ENCODE measurements at regions not wholly inside any gene's neighbourhood (a gene's known extent, or its start where the extent isn't known, plus 50 kb on each side); places are given as distances from the start of the nearest gene placed in this dataset.

- TF ChIP-seq CTCF (IDR thresholded peaks at IDR 0.05) (no peak), POLR2A (IDR thresholded peaks at IDR 0.05) (no peak)
- no peak overlapping the region for H3K4me3 ChIP-seq (ENCODE audit: low read depth, poor library complexity, severe bottlenecking)
- WGBS, 2 donors, result 22 to 27% methylated on average over 2 of the region's 2 CpGs
- no peak for DNase-seq (ENCODE audit: low spot score in 2 of 2)
- intact Hi-C loops (cut with DNase I; ENCODE audit: low total_unique reads), result no loop called here
Observed at GRCh38 chrX:118215346-118215745, 98.7 kb upstream of the KLHL13 start.

- 7 to 19% methylated on average over 3 of the region's 3 CpGs for WGBS, 2 donors
- intact Hi-C loops (cut with DNase I; ENCODE audit: low total_unique reads), result no loop called here
- TF ChIP-seq CTCF (IDR thresholded peaks at IDR 0.05) (no peak), POLR2A (IDR thresholded peaks at IDR 0.05) (no peak)
- no peak for DNase-seq (ENCODE audit: low spot score in 2 of 2)
- no peak overlapping the region for H3K4me3 ChIP-seq (ENCODE audit: low read depth, poor library complexity, severe bottlenecking)
Observed at GRCh38 chrX:118216087-118216486, 99.5 kb upstream of the KLHL13 start.

- TF ChIP-seq POLR2A (IDR thresholded peaks at IDR 0.05) (no peak), CTCF (IDR thresholded peaks at IDR 0.05) (no peak)
- 26 to 39% methylated on average over 5 of the region's 5 CpGs for WGBS, 2 donors
- no peak overlapping the region for H3K4me3 ChIP-seq (ENCODE audit: low read depth, poor library complexity, severe bottlenecking)
- DNase-seq (ENCODE audit: low spot score in 2 of 2), result no peak
- intact Hi-C loops (cut with DNase I; ENCODE audit: low total_unique reads), result no loop called here
Observed at GRCh38 chrX:118216509-118216908, 99.9 kb upstream of the KLHL13 start.

GRCh38 chrX:118218079-118218478 is 101.5 kb upstream of the KLHL13 start:
- no peak for DNase-seq (ENCODE audit: low spot score in 2 of 2)
- WGBS, 2 donors, result 77 to 85% methylated on average over 5 of the region's 5 CpGs
- intact Hi-C loops (cut with DNase I; ENCODE audit: low total_unique reads), result no loop called here
- no peak for TF ChIP-seq CTCF (IDR thresholded peaks at IDR 0.05)
- TF ChIP-seq POLR2A (IDR thresholded peaks at IDR 0.05), result no peak
- no peak overlapping the region for H3K4me3 ChIP-seq (ENCODE audit: low read depth, poor library complexity, severe bottlenecking)

- DNase-seq (ENCODE audit: low spot score in 2 of 2), result no peak
- intact Hi-C loops (cut with DNase I; ENCODE audit: low total_unique reads), result no loop called here
- WGBS, 2 donors, result 73 to 83% methylated on average over 5 of the region's 5 CpGs
- TF ChIP-seq CTCF (IDR thresholded peaks at IDR 0.05) (no peak), POLR2A (IDR thresholded peaks at IDR 0.05) (no peak)
- no peak overlapping the region for H3K4me3 ChIP-seq (ENCODE audit: low read depth, poor library complexity, severe bottlenecking)
Observed at GRCh38 chrX:118218940-118219339, 102.3 kb upstream of the KLHL13 start.

GRCh38 chrX:118219866-118220265 is 103.3 kb upstream of the KLHL13 start:
- WGBS, 2 donors, result 95 to 98% methylated on average over 1 of the region's 1 CpG
- DNase-seq (ENCODE audit: low spot score in 2 of 2), result no peak
- no peak overlapping the region for H3K4me3 ChIP-seq (ENCODE audit: low read depth, poor library complexity, severe bottlenecking)
- intact Hi-C loops (cut with DNase I; ENCODE audit: low total_unique reads), result no loop called here
- TF ChIP-seq POLR2A (IDR thresholded peaks at IDR 0.05) (no peak), CTCF (IDR thresholded peaks at IDR 0.05) (no peak)

Measured in lower leg skin (tissue), 4 donors.